ENCODE measurements at regions not wholly inside any gene's neighbourhood (a gene's known extent, or its start where the extent isn't known, plus 50 kb on each side); places are given as distances from the start of the nearest gene placed in this dataset.

GRCh38 chr14:53412819-53413675 lies 259.9 kb upstream of the DDHD1 start (continued):
- TF ChIP-seq ZNF280A (IDR thresholded peaks at IDR 0.05; ENCODE audit: low read depth, partially characterized antibody): no peak
- TF ChIP-seq ZNF518B (CRISPR knock-in tag; IDR thresholded peaks at IDR 0.05): no peak
- TF ChIP-seq POU5F1 (IDR thresholded peaks at IDR 0.05; ENCODE audit: borderline replicate concordance, low read depth, low read length, partially characterized antibody): no peak
- no peak for TF ChIP-seq ZNF324 (CRISPR knock-in tag; IDR thresholded peaks at IDR 0.05)
- no peak for TF ChIP-seq DMBX1 (CRISPR knock-in tag; IDR thresholded peaks at IDR 0.05; ENCODE audit: borderline replicate concordance)
- TF ChIP-seq MTA3 (IDR thresholded peaks at IDR 0.05; ENCODE audit: borderline replicate concordance): no peak
- TF ChIP-seq JUND (IDR thresholded peaks at IDR 0.05; ENCODE audit: borderline replicate concordance, low read depth, low read length): no peak
- TF ChIP-seq JUND (tag; IDR thresholded peaks at IDR 0.05; ENCODE audit: borderline replicate concordance, low read depth, low read length): no peak
